H9 (cell line): ENCODE measurements at regions not wholly inside any gene's neighbourhood (a gene's known extent, or its start where the extent isn't known, plus 50 kb on each side); places are given as distances from the start of the nearest gene placed in this dataset.

Source experiments
- DNase-seq: peaks from one replicate; pipeline ENCODE4 v3.0.0-alpha.2; 2017
- H2AFZ ChIP-seq: one replicate; pipeline ENCODE4 v1.6.1; 2013; ENCODE audit warnings: mild to moderate bottlenecking, low read length, control low read depth, moderate library complexity
- H2AK5ac ChIP-seq: 2 replicates; pipeline ENCODE4 v1.6.1; 2013; ENCODE audit warnings: low read length, control low read depth, mixed read lengths; ENCODE audit not compliant: insufficient read length
- H2BK120ac ChIP-seq: one replicate; pipeline ENCODE4 v1.6.1; 2013; ENCODE audit warnings: low read depth, mild to moderate bottlenecking, low read length, control low read depth, inconsistent platforms; ENCODE audit not compliant: poor library complexity, severe bottlenecking
- H2BK12ac ChIP-seq: 2 replicates; pipeline ENCODE4 v1.6.1; 2013; ENCODE audit warnings: low read length, control low read depth, mixed read lengths, low read depth; ENCODE audit not compliant: insufficient read length
- H2BK15ac ChIP-seq: 2 replicates; pipeline ENCODE4 v1.6.1; 2013; ENCODE audit warnings: low read depth, low read length, control low read depth
- H2BK20ac ChIP-seq: one replicate; pipeline ENCODE4 v1.6.1; 2013; ENCODE audit warnings: low read depth, mild to moderate bottlenecking, low read length, control low read depth, inconsistent platforms; ENCODE audit not compliant: poor library complexity, severe bottlenecking
- H2BK5ac ChIP-seq: 2 replicates; pipeline ENCODE4 v1.6.1; 2013; ENCODE audit warnings: low read length, control low read depth, mixed read lengths; ENCODE audit not compliant: insufficient read length
- H3K14ac ChIP-seq: 2 replicates; pipeline ENCODE4 v1.6.1; 2013; ENCODE audit warnings: low read length, control low read depth; ENCODE audit not compliant: insufficient read depth
- H3K18ac ChIP-seq: 2 replicates; pipeline ENCODE4 v1.6.1; 2013; ENCODE audit warnings: low read depth, mild to moderate bottlenecking, mixed read lengths, low read length, control low read depth; ENCODE audit not compliant: insufficient read length
- H3K23ac ChIP-seq: 2 replicates; pipeline ENCODE4 v1.6.1; 2013; ENCODE audit warnings: low read length, control low read depth, mixed read lengths, low read depth; ENCODE audit not compliant: insufficient read length
- H3K23me2 ChIP-seq: 2 replicates; pipeline ENCODE4 v1.6.1; 2013; ENCODE audit warnings: low read depth, mild to moderate bottlenecking, mixed read lengths, low read length, control low read depth; ENCODE audit not compliant: insufficient read length, poor library complexity, severe bottlenecking
- H3K27ac ChIP-seq: 2 replicates; pipeline ENCODE4 v1.5.1; 2013; ENCODE audit warnings: low read length, control low read depth, mixed read lengths, low read depth; ENCODE audit not compliant: insufficient read length
- H3K27me3 ChIP-seq: 2 replicates; pipeline ENCODE4 v1.6.1; 2013; ENCODE audit warnings: low read length, control low read depth, inconsistent platforms; ENCODE audit not compliant: insufficient read depth
- H3K4ac ChIP-seq: 2 replicates; pipeline ENCODE4 v1.6.1; 2013; ENCODE audit warnings: low read depth, mild to moderate bottlenecking, control low read depth, inconsistent platforms, low read length, moderate library complexity
- H3K4me1 ChIP-seq: 2 replicates; pipeline ENCODE4 v1.6.1; 2013; ENCODE audit warnings: low read length, control low read depth, inconsistent platforms; ENCODE audit not compliant: insufficient read depth
- H3K4me2 ChIP-seq: 2 replicates; pipeline ENCODE4 v1.6.1; 2013; ENCODE audit warnings: low read length, control low read depth, mixed read lengths; ENCODE audit not compliant: insufficient read length, insufficient read depth
- H3K56ac ChIP-seq: 2 replicates; pipeline ENCODE4 v1.6.1; 2013; ENCODE audit warnings: low read depth, mild to moderate bottlenecking, mixed read lengths, low read length, control low read depth; ENCODE audit not compliant: insufficient read length
- H3K79me1 ChIP-seq: 2 replicates; pipeline ENCODE4 v1.6.1; 2013; ENCODE audit warnings: low read depth, mild to moderate bottlenecking, moderate library complexity, low read length, control low read depth, inconsistent platforms; ENCODE audit not compliant: insufficient read depth, poor library complexity, severe bottlenecking
- H3K79me2 ChIP-seq: 2 replicates; pipeline ENCODE4 v1.6.1; 2013; ENCODE audit warnings: low read length, control low read depth, inconsistent platforms; ENCODE audit not compliant: insufficient read depth
- H3K9ac ChIP-seq: 2 replicates; pipeline ENCODE4 v1.6.1; 2013; ENCODE audit warnings: low read length, control low read depth, mixed read lengths; ENCODE audit not compliant: insufficient read length; ENCODE audit errors: extremely low read depth
- H3K9me3 ChIP-seq: one replicate; pipeline ENCODE4 v1.6.1; 2013; ENCODE audit warnings: low read depth, low read length, inconsistent platforms; ENCODE audit not compliant: control insufficient read depth
- H3T11ph ChIP-seq: one replicate; pipeline ENCODE4 v1.6.1; 2013; ENCODE audit warnings: mild to moderate bottlenecking, low read length, control low read depth, inconsistent platforms
- H4K20me1 ChIP-seq: one replicate; pipeline ENCODE4 v1.6.1; 2013; ENCODE audit not compliant: control insufficient read depth, insufficient read length, insufficient read depth
- H4K5ac ChIP-seq: 2 replicates; pipeline ENCODE4 v1.6.1; 2013; ENCODE audit warnings: low read depth, mild to moderate bottlenecking, mixed read lengths, low read length, control low read depth; ENCODE audit not compliant: insufficient read length
- H4K8ac ChIP-seq: replicated peaks from 2 replicates; pipeline ENCODE4 v1.6.1; 2013; ENCODE audit warnings: low read length, control low read depth, mixed read lengths, low read depth; ENCODE audit not compliant: insufficient read length
- H4K91ac ChIP-seq: 2 replicates; pipeline ENCODE4 v1.6.1; 2013; ENCODE audit warnings: low read depth, mild to moderate bottlenecking, moderate library complexity, mixed read lengths, low read length, control low read depth; ENCODE audit not compliant: insufficient read length
- H3K27ac Mint-ChIP-seq, 3 experiments: 2 replicates in 2 of 3; 3 replicates in 1 of 3; pipeline ENCODE4 v1.8.0; 2020 to 2021; ENCODE audit warnings: mixed read lengths in 3 of 3, mild to moderate bottlenecking in 1 of 3, moderate library complexity in 1 of 3
- H3K27me3 Mint-ChIP-seq: 2 replicates; pipeline ENCODE4 v1.8.0; 2021; ENCODE audit warnings: low read depth, mild to moderate bottlenecking, moderate library complexity, mixed read lengths
- H3K36me3 Mint-ChIP-seq, 3 experiments: 2 replicates in 2 of 3; 3 replicates in 1 of 3; pipeline ENCODE4 v1.8.0; 2020 to 2021; ENCODE audit warnings: low read depth in 3 of 3, mixed read lengths in 3 of 3; ENCODE audit not compliant: insufficient read depth in 1 of 3
- H3K4me1 Mint-ChIP-seq, 2 experiments: 2 replicates each; pipeline ENCODE4 v1.8.0; 2020; ENCODE audit warnings: mixed read lengths in 2 of 2
- H3K4me3 Mint-ChIP-seq, 2 experiments: 2 replicates in 1 of 2; 3 replicates in 1 of 2; pipeline ENCODE4 v1.8.0; 2020 to 2021; ENCODE audit warnings: mild to moderate bottlenecking in 2 of 2, mixed read lengths in 2 of 2, moderate library complexity in 1 of 2
- H3K9me3 Mint-ChIP-seq, 2 experiments: 2 replicates in 1 of 2; 3 replicates in 1 of 2; pipeline ENCODE4 v1.8.0; 2020; ENCODE audit warnings: mild to moderate bottlenecking in 2 of 2, mixed read lengths in 2 of 2, moderate library complexity in 1 of 2
- WGBS: extraction: QIAGEN DNeasy Blood & Tissue Kit; methylation state at CpG from one replicate; pipeline ENCODE4 v1.1.7; 2013; ENCODE audit warnings: missing lambda C conversion rate, low lambda C conversion rate, mixed read lengths; ENCODE audit not compliant: insufficient read length; ENCODE audit errors: extremely low coverage; 5-methylcytosine and 5-hydroxymethylcytosine counted together
- TF ChIP-seq, protein P1 (sequence below): fragments of 200-600 bp; sonication (generic); conservative IDR thresholded peaks from 3 replicates; pipeline ENCODE4 v1.8.0; 2021; ENCODE audit warnings: antibody characterized with exemption, mild to moderate bottlenecking

DNA sequence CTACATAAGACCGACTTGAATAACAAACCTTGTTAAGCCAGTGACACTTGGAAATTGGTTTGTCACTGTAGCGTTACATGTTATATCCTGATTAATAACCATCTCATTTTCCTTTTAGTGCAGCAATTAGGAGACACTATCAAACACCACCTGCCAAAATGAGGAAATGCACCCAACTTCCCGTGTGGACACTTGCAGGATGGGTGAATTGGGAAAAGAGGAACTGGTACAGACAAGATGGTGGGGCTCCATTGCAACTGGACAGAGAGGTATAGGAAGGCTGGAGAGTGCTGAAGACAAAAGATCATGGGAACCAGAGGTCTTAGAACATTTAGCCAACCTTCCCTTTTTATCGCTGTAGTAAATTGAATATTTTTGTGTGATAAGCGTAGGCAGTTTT is 816.3 kb upstream of the HS6ST1 start:
- no CpG with 5 or more reads among the region's 5 CpGs for WGBS
- no peak overlapping the region for H4K91ac ChIP-seq
- H2AK5ac ChIP-seq, result no peak overlapping the region
- H3K56ac ChIP-seq, result no peak overlapping the region
- no peaks in the 10 kb centered on the region for H3K27me3 Mint-ChIP-seq
- H3K4me2 ChIP-seq, result no peak overlapping the region
- TF ChIP-seq, protein P1, sequence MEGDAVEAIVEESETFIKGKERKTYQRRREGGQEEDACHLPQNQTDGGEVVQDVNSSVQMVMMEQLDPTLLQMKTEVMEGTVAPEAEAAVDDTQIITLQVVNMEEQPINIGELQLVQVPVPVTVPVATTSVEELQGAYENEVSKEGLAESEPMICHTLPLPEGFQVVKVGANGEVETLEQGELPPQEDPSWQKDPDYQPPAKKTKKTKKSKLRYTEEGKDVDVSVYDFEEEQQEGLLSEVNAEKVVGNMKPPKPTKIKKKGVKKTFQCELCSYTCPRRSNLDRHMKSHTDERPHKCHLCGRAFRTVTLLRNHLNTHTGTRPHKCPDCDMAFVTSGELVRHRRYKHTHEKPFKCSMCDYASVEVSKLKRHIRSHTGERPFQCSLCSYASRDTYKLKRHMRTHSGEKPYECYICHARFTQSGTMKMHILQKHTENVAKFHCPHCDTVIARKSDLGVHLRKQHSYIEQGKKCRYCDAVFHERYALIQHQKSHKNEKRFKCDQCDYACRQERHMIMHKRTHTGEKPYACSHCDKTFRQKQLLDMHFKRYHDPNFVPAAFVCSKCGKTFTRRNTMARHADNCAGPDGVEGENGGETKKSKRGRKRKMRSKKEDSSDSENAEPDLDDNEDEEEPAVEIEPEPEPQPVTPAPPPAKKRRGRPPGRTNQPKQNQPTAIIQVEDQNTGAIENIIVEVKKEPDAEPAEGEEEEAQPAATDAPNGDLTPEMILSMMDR, result no peak
- H3K9me3 Mint-ChIP-seq, result peaks cover 6 to 7% of the 10 kb centered on the region in 2 experiments; a peak in 3 of 5 replicates
- no peak overlapping the region for H4K5ac ChIP-seq
- no peak for DNase-seq
- no peaks in the 10 kb centered on the region for H3K4me1 Mint-ChIP-seq
- H4K8ac ChIP-seq, result no peak overlapping the region
- H3T11ph ChIP-seq, result no peak overlapping the region
- H3K27ac Mint-ChIP-seq, result no peak overlapping the region
- H3K79me1 ChIP-seq, result no peaks in the 10 kb centered on the region
- no peaks in the 10 kb centered on the region for H3K27me3 ChIP-seq
- H4K20me1 ChIP-seq, result no peaks in the 10 kb centered on the region
- H2BK12ac ChIP-seq, result no peak overlapping the region
- no peak overlapping the region for H2BK120ac ChIP-seq
- no peaks in the 10 kb centered on the region for H3K79me2 ChIP-seq
- no peak overlapping the region for H3K27ac ChIP-seq
- peaks cover 0 to 6% (median 0%) of the 10 kb centered on the region in 3 experiments; a peak in 2 of 7 replicates for H3K36me3 Mint-ChIP-seq
- no peaks in the 10 kb centered on the region for H3K4me1 ChIP-seq
- no peak overlapping the region for H3K4me3 Mint-ChIP-seq
- H3K9me3 ChIP-seq, result no peaks in the 10 kb centered on the region
- H3K4ac ChIP-seq, result no peak overlapping the region
- no peaks in the 10 kb centered on the region for H3K23me2 ChIP-seq
- no peak overlapping the region for H3K23ac ChIP-seq
- H2BK20ac ChIP-seq, result no peak overlapping the region
- H3K9ac ChIP-seq, result no peak overlapping the region
- H3K18ac ChIP-seq, result no peak overlapping the region
- no peak overlapping the region for H3K14ac ChIP-seq
- no peak overlapping the region for H2BK5ac ChIP-seq
- no peak overlapping the region for H2AFZ ChIP-seq
- no peak overlapping the region for H2BK15ac ChIP-seq
